Mesodermal cell (in vitro differentiated cells): ENCODE measurements at regions not wholly inside any gene's neighbourhood (a gene's known extent, or its start where the extent isn't known, plus 50 kb on each side); places are given as distances from the start of the nearest gene placed in this dataset.
A peak's percentile ranks its signal among the peaks of the same experiment; 100 is the strongest.

Experiments used
- H3K27ac ChIP-seq: 2 replicates; pipeline ENCODE4 v1.7.0; 2013; ENCODE audit warnings: mild to moderate bottlenecking, low read depth, low read length, moderate library complexity; ENCODE audit not compliant: severe bottlenecking
- H3K36me3 ChIP-seq: 2 replicates; pipeline ENCODE4 v1.7.1; 2013; ENCODE audit warnings: mild to moderate bottlenecking, low read length, moderate library complexity; ENCODE audit not compliant: control insufficient read depth, insufficient read depth
- H3K4me1 ChIP-seq: one replicate; pipeline ENCODE4 v1.7.1; 2013; ENCODE audit warnings: mild to moderate bottlenecking, low read length; ENCODE audit not compliant: insufficient read depth, control insufficient read depth, poor library complexity, severe bottlenecking
- H3K4me3 ChIP-seq: 2 replicates; pipeline ENCODE4 v1.7.0; 2013; ENCODE audit warnings: low read length, control low read depth, mild to moderate bottlenecking; ENCODE audit not compliant: insufficient read depth, poor library complexity, severe bottlenecking; ENCODE audit errors: extremely low read depth
- H3K9me3 ChIP-seq: 2 replicates; pipeline ENCODE4 v1.7.1; 2013; ENCODE audit warnings: mild to moderate bottlenecking, low read length, moderate library complexity; ENCODE audit not compliant: control insufficient read depth
- WGBS, 2 experiments: methylation state at CpG; one replicate each; pipeline ENCODE4 v1.1.5; 2013; ENCODE audit warnings: missing lambda C conversion rate in 2 of 2; ENCODE audit not compliant: insufficient coverage in 2 of 2; 5-methylcytosine and 5-hydroxymethylcytosine counted together

DNA sequence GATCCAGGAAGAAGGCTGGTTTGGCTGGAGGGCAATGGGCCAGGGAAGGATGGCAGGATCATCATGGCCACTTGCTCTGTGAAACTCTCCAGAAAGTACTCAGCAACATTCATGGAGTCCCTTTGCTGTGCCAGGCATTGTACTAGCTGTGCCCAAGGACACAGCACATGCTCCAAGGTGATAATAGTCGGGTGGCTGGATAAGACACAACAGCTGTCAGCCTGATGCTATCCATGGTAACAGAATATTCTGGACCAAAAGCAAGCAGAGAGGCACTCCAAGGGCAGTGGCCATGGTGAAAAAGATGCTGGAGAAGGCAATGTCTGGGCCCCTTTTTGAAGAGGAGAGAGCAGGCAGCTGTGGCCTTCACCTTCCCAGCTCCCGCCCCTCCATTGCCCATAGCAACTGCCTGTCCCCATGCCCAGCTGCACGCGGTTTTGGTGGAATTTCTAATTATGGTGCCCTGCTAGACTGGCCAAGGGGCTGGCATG is 113.8 kb upstream of the CPEB4 start:
- no peak overlapping the region for H3K4me3 ChIP-seq
- H3K36me3 ChIP-seq: no peaks in the 10 kb centered on the region
- H3K27ac ChIP-seq: no peak overlapping the region
- peaks cover 12% of the 10 kb centered on the region for H3K4me1 ChIP-seq
- no peaks in the 10 kb centered on the region for H3K9me3 ChIP-seq
- WGBS, 2 experiments: 94 to 100% methylated on average over 4 of the region's 4 CpGs

DNA sequence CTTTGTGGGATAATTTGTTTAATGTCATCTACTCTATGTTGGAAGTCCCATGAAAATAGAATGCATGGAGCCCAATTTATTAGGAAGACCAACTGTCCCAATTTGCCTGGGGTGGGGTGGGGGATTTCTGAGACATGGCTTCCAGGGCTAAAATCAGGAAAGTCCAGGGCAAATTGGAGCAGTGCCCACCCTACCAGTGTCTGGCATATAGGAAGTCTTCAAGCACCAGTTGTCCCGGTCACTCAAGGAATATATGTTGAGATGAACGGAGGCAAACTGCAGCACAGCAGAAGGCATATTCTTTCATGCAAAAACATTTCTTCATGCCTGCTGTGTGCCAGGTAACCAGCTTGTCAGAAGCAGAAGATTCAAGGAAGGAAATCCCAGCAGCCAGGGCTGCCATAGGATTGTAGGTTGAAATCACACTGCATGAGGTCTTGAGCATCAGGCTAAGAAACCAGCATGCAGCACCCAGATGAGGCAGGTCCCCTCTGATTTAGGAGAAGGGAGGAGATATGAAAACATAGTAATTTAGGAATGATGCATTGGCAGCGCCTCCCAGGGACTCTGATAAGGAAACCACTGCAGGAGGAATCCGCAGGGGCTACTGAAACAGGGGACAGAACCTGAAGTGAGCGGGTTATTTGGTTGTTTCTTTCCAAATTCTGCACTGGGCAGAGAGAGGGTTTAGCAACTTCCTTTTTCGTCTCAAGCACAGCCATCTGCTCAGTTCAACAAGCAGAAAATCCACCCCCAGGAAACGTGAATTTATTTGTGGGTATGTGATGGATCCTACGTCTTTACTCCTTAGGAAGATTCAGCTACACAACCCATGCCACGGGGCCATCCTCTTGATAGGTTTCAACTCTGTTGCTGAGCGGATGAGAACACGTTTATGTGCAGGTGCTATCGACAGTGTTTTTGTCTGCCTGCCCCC is 112.6 kb upstream of the CPEB4 start:
- H3K27ac ChIP-seq: no peak overlapping the region
- no peaks in the 10 kb centered on the region for H3K36me3 ChIP-seq
- no peaks in the 10 kb centered on the region for H3K9me3 ChIP-seq
- 88 to 97% methylated on average over 8 to 9 of the region's 12 CpGs for WGBS, 2 experiments
- H3K4me3 ChIP-seq: no peak overlapping the region
- peaks cover 17% of the 10 kb centered on the region for H3K4me1 ChIP-seq

- Histone ChIP-seq H3K9me3 (no peaks in the 10 kb centered on the region), H3K27ac (no peak overlapping the region), H3K4me1 (peaks cover 23% of the 10 kb centered on the region), H3K36me3 (no peaks in the 10 kb centered on the region), H3K4me3 (no peak overlapping the region)
- WGBS, 2 experiments: 90 to 93% methylated on average over 2 to 3 of the region's 3 CpGs
Measured at GRCh38 chr5:173777149-173777548, 111.0 kb upstream of the CPEB4 start.

GRCh38 chr5:173777674-173778073 is 110.5 kb upstream of the CPEB4 start:
- 67 to 100% methylated on average over 1 to 2 of the region's 3 CpGs for WGBS, 2 experiments
- Histone ChIP-seq H3K4me1 (peaks cover 24% of the 10 kb centered on the region), H3K9me3 (no peaks in the 10 kb centered on the region), H3K36me3 (no peaks in the 10 kb centered on the region), H3K27ac (no peak overlapping the region), H3K4me3 (no peak overlapping the region)

- WGBS, 2 experiments: 75% methylated on average over 1 to 2 of the region's 6 CpGs
- no peak overlapping the region for H3K27ac ChIP-seq
- H3K4me1 ChIP-seq: peaks cover 28% of the 10 kb centered on the region
- no peaks in the 10 kb centered on the region for H3K36me3 ChIP-seq
- H3K9me3 ChIP-seq: no peaks in the 10 kb centered on the region
- no peak overlapping the region for H3K4me3 ChIP-seq
Measured at GRCh38 chr5:173778152-173778782, 109.9 kb upstream of the CPEB4 start.

DNA sequence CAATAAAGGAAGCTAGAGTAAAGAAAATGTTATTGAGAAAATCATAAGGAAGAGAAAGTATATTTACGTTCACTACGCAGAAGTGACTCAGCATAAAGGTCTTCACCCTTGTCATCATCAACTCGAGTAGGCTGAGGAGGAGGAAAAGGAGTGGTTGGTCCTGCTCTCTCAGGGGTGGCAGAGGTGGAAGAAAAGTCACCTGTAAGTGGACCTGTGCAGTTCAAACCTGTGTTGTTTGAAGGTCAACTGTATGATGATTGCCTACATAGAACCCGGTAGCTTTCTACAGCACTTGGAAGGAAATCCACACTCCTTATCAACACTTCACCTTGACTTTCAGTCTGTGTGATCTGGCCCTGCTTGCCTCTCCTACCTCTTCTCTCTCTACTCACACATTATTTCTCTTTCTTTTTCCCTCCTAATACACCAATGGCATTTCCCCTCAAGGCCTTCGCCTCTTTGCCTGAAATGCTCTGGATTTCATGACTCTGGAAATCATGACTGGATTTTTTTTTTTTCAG is 109.3 kb upstream of the CPEB4 start:
- Histone ChIP-seq H3K4me1 (peaks cover 30% of the 10 kb centered on the region), H3K9me3 (no peaks in the 10 kb centered on the region), H3K36me3 (no peaks in the 10 kb centered on the region), H3K4me3 (no peak overlapping the region), H3K27ac (no peak overlapping the region)
- 98 to 99% methylated on average over 5 of the region's 5 CpGs for WGBS, 2 experiments

DNA sequence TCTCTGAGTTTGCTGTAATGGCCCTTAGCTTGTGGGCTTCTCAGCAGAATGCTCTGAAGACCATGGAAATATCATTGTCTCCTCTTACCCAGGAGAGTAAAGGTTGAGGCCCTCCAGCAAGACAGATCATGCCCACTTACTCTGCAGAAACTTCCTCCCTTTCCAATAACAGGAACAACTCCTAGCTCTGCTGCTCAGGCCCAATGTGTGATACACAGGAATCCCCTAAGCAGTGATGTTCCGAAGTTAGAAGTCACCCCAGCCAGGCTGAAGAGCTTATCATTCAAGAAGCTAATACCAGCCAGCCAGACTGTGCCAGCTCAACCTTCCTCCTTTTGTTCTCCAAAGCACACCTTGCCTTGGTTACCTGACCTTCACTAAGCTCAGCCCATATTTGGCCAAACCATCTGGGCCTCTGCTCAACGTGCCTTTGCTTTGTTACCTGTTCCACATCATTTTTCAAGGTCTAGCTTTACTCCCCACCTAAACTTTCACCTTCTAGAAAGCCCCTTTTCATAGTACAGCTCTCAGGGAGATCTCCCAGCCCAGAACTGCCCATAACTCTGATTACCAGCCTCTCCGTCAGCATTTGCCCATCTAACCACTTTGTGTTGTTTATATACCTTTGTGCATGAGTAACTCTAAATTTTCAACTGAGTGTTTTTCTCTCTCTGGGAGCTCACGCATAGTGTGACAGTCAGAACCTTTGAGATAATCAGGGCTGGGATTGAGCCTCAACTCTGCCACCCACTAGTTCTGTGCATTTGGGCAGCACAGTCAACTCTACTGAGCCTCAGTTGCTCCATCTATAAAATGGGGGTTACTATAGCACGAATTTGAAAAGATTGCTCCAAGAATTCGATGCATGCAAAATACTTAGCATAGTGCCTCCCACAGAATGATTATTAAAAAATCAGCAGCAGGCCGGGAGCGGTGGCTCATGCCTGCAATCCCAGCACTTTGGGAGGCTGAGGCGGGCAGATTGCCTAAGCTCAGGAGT is 107.6 kb upstream of the CPEB4 start:
- no peak overlapping the region for H3K27ac ChIP-seq

DNA sequence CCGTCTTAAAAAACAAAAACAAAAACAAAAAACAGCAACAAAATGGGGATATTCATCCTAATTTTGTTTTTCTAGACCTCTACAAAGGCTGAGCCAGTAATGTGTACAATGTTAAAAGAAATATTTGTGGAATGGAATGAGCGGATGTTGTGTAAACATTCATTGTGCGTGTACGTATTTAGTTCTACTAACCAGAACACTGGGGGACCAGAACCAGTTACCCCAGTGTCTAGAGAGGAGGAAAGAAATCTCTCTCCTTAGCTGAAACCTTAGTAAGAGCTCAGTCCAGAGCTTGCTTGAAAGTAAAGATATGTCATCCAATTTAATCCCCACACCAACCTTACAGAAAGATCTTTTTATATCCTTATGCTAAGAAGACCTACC is 106.7 kb upstream of the CPEB4 start:
- WGBS, 2 experiments: 42% methylated on average over 2 of the region's 4 CpGs; no CpG with 5 or more reads in 1 of the 2 experiments
- H3K4me1 ChIP-seq: peaks cover 30% of the 10 kb centered on the region
- H3K9me3 ChIP-seq: no peaks in the 10 kb centered on the region
- H3K36me3 ChIP-seq: no peaks in the 10 kb centered on the region
- peak overlapping the region; percentile 90 for H3K27ac ChIP-seq
- H3K4me3 ChIP-seq: no peak overlapping the region

More for the DNA sequence above, 107.6 kb upstream of the CPEB4 start:
- H3K36me3 ChIP-seq: no peaks in the 10 kb centered on the region
- WGBS, 2 experiments: 94 to 96% methylated on average over 7 of the region's 9 CpGs
- H3K4me3 ChIP-seq: no peak overlapping the region
- no peaks in the 10 kb centered on the region for H3K9me3 ChIP-seq
- peaks cover 30% of the 10 kb centered on the region for H3K4me1 ChIP-seq

- WGBS, 2 experiments: 46 to 50% methylated on average over 3 to 5 of the region's 8 CpGs
- no peaks in the 10 kb centered on the region for H3K36me3 ChIP-seq
- peak overlapping the region; percentile 90 for H3K27ac ChIP-seq
- no peaks in the 10 kb centered on the region for H3K9me3 ChIP-seq
- peaks cover 30% of the 10 kb centered on the region for H3K4me1 ChIP-seq
- H3K4me3 ChIP-seq: no peak overlapping the region
Measured at GRCh38 chr5:173781816-173782670, 106.1 kb upstream of the CPEB4 start.
